Ishikawa (cell line): ENCODE measurements at regions not wholly inside any gene's neighbourhood (a gene's known extent, or its start where the extent isn't known, plus 50 kb on each side); places are given as distances from the start of the nearest gene placed in this dataset.

ENCODE experiments used
- CREB1 ChIP-seq: IDR thresholded peaks from 2 replicates; pipeline ENCODE4 v1.6.1; 2012; ENCODE audit warnings: low read depth
- EGR1 ChIP-seq: IDR thresholded peaks from 2 replicates; pipeline ENCODE4 v1.6.1; 2012
- FOXM1 ChIP-seq: IDR thresholded peaks from 2 replicates; pipeline ENCODE4 v1.6.1; 2012; ENCODE audit warnings: low read depth, borderline replicate concordance

DNA sequence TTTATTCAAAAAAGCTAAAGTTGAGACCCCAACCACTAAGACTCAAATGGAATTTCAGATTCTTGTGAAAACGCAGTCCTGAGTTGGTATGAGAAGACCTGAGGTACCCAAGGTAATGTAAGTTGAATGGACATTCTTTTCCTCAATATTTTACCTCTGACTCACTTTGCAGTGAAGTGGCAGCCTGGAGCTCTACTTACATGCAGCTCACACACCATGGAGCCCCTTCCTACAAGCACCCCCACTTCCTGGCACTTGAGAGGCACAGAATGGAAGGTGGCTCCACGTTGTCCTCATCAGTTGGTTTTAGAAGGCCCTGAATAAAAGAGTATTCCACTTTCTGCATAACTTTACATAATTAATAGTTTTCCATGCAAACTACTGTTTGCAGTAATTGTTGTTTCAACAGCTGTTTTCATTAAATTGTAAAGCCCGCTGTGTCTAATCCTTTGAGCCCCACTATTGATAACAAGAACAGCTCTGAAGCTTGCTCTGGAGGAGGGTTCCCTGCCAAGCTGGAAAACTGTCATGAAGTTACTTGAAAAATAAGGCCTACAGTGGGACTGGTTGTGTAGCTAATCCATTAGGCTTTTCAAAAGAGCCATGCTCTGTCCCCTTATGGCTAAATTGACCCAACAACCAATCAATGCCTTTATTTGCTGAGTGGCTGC is 102.2 kb upstream of the SPATA31D4 start:
- TF ChIP-seq EGR1 (no peak), FOXM1 (no peak), CREB1 (no peak)
